MCF 10A (cell line): ENCODE measurements at regions not wholly inside any gene's neighbourhood (a gene's known extent, or its start where the extent isn't known, plus 50 kb on each side); places are given as distances from the start of the nearest gene placed in this dataset.

ENCODE experiments used
- BruUV-seq: library from RNA; stranded (reverse); fragments of 400-500 nt; replicated peaks from 2 replicates; lab custom pipeline; 2021; lab: Mats Ljungman, UMichigan
- CTCF ChIA-PET: fragments of 300-600 bp; sonication (Branson Sonifier 250); formaldehyde crosslinking; extraction: SDS; loops from one replicate; lab custom pipeline; 2021; ENCODE audit warnings: antibody characterized with exemption, inconsistent platforms; lab: Yijun Ruan, JAX
- POLR2A ChIA-PET: fragments of 300-600, 350-650 bp; sonication (Branson Sonifier 250); formaldehyde crosslinking; extraction: SDS; loops from one replicate; lab custom pipeline; 2020; ENCODE audit warnings: antibody characterized with exemption, inconsistent platforms; lab: Yijun Ruan, JAX
- DNase-seq: peaks from one replicate; pipeline ENCODE4 v3.0.0-alpha.2; 2018; ENCODE audit not compliant: unreplicated experiment
- H3K27ac Mint-ChIP-seq: one replicate; pipeline ENCODE4 v1.8.0; 2022; ENCODE audit warnings: mild to moderate bottlenecking, low read depth, mixed read lengths; ENCODE audit not compliant: unreplicated experiment
- H3K27me3 Mint-ChIP-seq: one replicate; pipeline ENCODE4 v1.8.0; 2022; ENCODE audit warnings: mixed read lengths; ENCODE audit not compliant: insufficient read depth, unreplicated experiment
- H3K36me3 Mint-ChIP-seq: one replicate; pipeline ENCODE4 v1.8.0; 2022; ENCODE audit warnings: mild to moderate bottlenecking, moderate library complexity, mixed read lengths; ENCODE audit not compliant: insufficient read depth, unreplicated experiment
- H3K4me1 Mint-ChIP-seq: one replicate; pipeline ENCODE4 v1.8.0; 2022; ENCODE audit warnings: mixed read lengths; ENCODE audit not compliant: insufficient read depth, unreplicated experiment
- H3K4me3 Mint-ChIP-seq: one replicate; pipeline ENCODE4 v1.8.0; 2022; ENCODE audit warnings: mild to moderate bottlenecking, moderate library complexity, mixed read lengths; ENCODE audit not compliant: unreplicated experiment
- H3K9me3 Mint-ChIP-seq: one replicate; pipeline ENCODE4 v1.8.0; 2022; ENCODE audit warnings: mixed read lengths; ENCODE audit not compliant: unreplicated experiment
- intact Hi-C: fragments of 100-400 bp; cut with micrococcal nuclease; formaldehyde crosslinking; loops from 2 replicates; pipeline ENCODE4 v1.14.1; 2022
- TF ChIP-seq, protein P1 (sequence below): fragments of 200-600 bp; IDR thresholded peaks from one replicate; pipeline ENCODE4 v1.8.0; 2022; ENCODE audit warnings: antibody characterized with exemption, mild to moderate bottlenecking; ENCODE audit not compliant: unreplicated experiment

DNA sequence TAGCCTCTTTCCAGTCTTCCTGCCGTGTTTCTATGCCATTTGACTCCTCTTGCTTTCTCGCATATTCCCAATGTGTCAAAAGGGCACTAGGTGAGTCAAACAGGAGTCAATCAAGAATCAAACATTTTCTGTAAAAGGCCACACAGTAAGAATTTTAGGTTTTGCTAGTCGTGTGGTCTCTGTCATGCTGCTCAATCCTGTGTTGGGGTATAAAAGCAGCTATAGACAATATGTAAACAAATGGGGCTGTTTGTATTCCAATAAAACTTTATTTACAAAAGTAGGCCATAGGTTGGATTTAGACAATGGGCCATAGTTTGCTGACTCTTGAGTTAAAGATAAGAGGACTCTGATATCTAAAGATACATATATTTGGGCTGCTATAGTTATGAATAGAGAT lies 235.4 kb upstream of the BTBD3 start:
- POLR2A ChIA-PET: interaction anchor here (0.6 to 1.3 kb wide), 2 partner anchors 100 to 274 kb away, joined by 3 read pairs; no protein-coding TSS in a partner anchor
- intact Hi-C loops: no loop called here
- no peaks in the 10 kb centered on the region for H3K9me3 Mint-ChIP-seq
- BruUV-seq: no TSS peak
- H3K4me3 Mint-ChIP-seq: no peak overlapping the region
- TF ChIP-seq, protein P1, sequence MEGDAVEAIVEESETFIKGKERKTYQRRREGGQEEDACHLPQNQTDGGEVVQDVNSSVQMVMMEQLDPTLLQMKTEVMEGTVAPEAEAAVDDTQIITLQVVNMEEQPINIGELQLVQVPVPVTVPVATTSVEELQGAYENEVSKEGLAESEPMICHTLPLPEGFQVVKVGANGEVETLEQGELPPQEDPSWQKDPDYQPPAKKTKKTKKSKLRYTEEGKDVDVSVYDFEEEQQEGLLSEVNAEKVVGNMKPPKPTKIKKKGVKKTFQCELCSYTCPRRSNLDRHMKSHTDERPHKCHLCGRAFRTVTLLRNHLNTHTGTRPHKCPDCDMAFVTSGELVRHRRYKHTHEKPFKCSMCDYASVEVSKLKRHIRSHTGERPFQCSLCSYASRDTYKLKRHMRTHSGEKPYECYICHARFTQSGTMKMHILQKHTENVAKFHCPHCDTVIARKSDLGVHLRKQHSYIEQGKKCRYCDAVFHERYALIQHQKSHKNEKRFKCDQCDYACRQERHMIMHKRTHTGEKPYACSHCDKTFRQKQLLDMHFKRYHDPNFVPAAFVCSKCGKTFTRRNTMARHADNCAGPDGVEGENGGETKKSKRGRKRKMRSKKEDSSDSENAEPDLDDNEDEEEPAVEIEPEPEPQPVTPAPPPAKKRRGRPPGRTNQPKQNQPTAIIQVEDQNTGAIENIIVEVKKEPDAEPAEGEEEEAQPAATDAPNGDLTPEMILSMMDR: no peak
- H3K27me3 Mint-ChIP-seq: no peaks in the 10 kb centered on the region
- H3K27ac Mint-ChIP-seq: no peak overlapping the region
- CTCF ChIA-PET: no interaction called here
- H3K36me3 Mint-ChIP-seq: no peaks in the 10 kb centered on the region
- DNase-seq: no peak
- H3K4me1 Mint-ChIP-seq: no peaks in the 10 kb centered on the region

GRCh38 chr20:11686195-11686594 lies 231.5 kb upstream of the BTBD3 start:
- no peak overlapping the region for H3K27ac Mint-ChIP-seq
- no peaks in the 10 kb centered on the region for H3K9me3 Mint-ChIP-seq
- H3K27me3 Mint-ChIP-seq: no peaks in the 10 kb centered on the region
- DNase-seq: no peak
- TF ChIP-seq, protein P1: no peak
- ChIA-PET CTCF (no interaction called here), POLR2A (no interaction called here)
- no peaks in the 10 kb centered on the region for H3K36me3 Mint-ChIP-seq
- intact Hi-C loops: no loop called here
- H3K4me3 Mint-ChIP-seq: no peak overlapping the region
- no TSS peak for BruUV-seq
- H3K4me1 Mint-ChIP-seq: no peaks in the 10 kb centered on the region

GRCh38 chr20:11686820-11687543 lies 230.7 kb upstream of the BTBD3 start:
- TF ChIP-seq, protein P1: no peak

GRCh38 chr20:11687546-11688292 lies 230.0 kb upstream of the BTBD3 start:
- CTCF ChIA-PET: interaction anchor here (0.5 to 1.4 kb wide), 3 partner anchors 12 to 540 kb away, joined by 3 to 6 read pairs (median 3); no protein-coding TSS in a partner anchor
- intact Hi-C loops: no loop called here
- Mint-ChIP-seq H3K4me3 (no peak overlapping the region), H3K27ac (no peak overlapping the region), H3K27me3 (no peaks in the 10 kb centered on the region), H3K9me3 (no peaks in the 10 kb centered on the region), H3K4me1 (no peaks in the 10 kb centered on the region), H3K36me3 (no peaks in the 10 kb centered on the region)
- POLR2A ChIA-PET: no interaction called here
- no peak for DNase-seq
- no TSS peak for BruUV-seq
- TF ChIP-seq, protein P1: no peak

More at GRCh38 chr20:11686820-11687543, 230.7 kb upstream of the BTBD3 start:
- Mint-ChIP-seq H3K4me3 (no peak overlapping the region), H3K27me3 (no peaks in the 10 kb centered on the region), H3K4me1 (no peaks in the 10 kb centered on the region), H3K36me3 (no peaks in the 10 kb centered on the region), H3K9me3 (no peaks in the 10 kb centered on the region), H3K27ac (no peak overlapping the region)
- DNase-seq: no peak
- ChIA-PET CTCF (interaction anchor here (0.5 kb wide), 1 partner anchor 68 kb away, joined by 3 read pairs; no protein-coding TSS in a partner anchor), POLR2A (no interaction called here)
- no TSS peak for BruUV-seq
- intact Hi-C loops: no loop called here
